ENCODE measurements at regions not wholly inside any gene's neighbourhood (a gene's known extent, or its start where the extent isn't known, plus 50 kb on each side); places are given as distances from the start of the nearest gene placed in this dataset.

DNA sequence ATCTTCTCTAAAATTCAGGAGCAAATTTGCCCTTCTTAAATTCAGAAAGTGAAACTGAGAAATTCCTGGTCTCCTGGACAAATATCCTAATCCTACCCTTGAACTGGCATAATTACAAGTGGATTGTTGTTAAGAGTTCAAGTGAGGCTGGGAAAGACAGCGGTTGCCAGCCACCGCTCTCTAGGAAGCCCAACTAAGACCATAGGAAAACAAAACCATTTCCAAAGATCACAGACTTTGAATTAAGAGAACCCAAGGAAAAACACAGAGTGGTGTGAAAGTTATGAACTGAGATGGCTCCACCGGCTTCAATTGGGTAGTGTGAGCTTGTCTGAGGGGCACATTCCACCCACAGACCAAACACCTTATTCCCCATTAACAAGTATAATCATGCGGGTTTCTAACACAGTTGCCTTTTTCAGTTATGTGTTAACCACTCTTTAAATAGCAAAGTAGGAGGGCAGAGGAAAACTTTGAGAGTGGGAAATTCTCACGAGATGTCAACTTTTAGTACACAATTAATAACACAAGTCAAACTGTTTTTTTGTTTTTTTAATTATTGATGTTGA is 1628.8 kb upstream of the SEL1L start:
- TF ChIP-seq, protein P1, sequence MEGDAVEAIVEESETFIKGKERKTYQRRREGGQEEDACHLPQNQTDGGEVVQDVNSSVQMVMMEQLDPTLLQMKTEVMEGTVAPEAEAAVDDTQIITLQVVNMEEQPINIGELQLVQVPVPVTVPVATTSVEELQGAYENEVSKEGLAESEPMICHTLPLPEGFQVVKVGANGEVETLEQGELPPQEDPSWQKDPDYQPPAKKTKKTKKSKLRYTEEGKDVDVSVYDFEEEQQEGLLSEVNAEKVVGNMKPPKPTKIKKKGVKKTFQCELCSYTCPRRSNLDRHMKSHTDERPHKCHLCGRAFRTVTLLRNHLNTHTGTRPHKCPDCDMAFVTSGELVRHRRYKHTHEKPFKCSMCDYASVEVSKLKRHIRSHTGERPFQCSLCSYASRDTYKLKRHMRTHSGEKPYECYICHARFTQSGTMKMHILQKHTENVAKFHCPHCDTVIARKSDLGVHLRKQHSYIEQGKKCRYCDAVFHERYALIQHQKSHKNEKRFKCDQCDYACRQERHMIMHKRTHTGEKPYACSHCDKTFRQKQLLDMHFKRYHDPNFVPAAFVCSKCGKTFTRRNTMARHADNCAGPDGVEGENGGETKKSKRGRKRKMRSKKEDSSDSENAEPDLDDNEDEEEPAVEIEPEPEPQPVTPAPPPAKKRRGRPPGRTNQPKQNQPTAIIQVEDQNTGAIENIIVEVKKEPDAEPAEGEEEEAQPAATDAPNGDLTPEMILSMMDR (IDR thresholded peaks at IDR 0.05; ENCODE audit: borderline replicate concordance, extremely low read depth, low read length, poor library complexity, severe bottlenecking), result no peak
- no peak for TF ChIP-seq EZH2 (IDR thresholded peaks at IDR 0.05; ENCODE audit: borderline replicate concordance, low read depth, low read length, severe bottlenecking)

Measured in DND-41 (cell line).